HG02840 (cell line): ENCODE measurements at regions not wholly inside any gene's neighbourhood (a gene's known extent, or its start where the extent isn't known, plus 50 kb on each side); places are given as distances from the start of the nearest gene placed in this dataset.

Source experiments
- ATAC-seq: cut with Tn5 transposase; IDR thresholded peaks from one replicate; pipeline ENCODE4 v1.9.1; 2021; ENCODE audit warnings: mild to moderate bottlenecking, moderate library complexity, moderate number of reproducible peaks; ENCODE audit not compliant: unreplicated experiment, low FRiP score

DNA sequence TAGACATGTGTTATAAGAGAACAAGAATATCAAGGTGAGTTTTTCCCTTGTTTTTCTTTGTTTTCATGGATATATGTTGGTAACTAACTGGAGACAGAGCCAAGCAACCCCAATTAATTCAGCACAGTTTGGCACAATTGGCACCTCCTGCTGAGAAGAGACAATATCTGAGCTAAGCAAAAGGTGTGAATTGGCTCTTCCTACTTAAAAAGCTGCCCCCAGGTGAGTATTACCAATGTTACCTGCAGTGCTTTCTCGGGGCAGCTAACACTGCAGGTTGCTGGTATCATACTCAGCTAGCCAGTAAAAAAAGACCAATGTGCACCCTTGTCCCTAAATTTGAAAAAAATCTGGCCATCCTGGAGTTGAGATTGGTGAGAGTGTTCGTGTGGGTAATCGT lies 871.2 kb upstream of the TENM3 start:
- ATAC-seq: no peak

DNA sequence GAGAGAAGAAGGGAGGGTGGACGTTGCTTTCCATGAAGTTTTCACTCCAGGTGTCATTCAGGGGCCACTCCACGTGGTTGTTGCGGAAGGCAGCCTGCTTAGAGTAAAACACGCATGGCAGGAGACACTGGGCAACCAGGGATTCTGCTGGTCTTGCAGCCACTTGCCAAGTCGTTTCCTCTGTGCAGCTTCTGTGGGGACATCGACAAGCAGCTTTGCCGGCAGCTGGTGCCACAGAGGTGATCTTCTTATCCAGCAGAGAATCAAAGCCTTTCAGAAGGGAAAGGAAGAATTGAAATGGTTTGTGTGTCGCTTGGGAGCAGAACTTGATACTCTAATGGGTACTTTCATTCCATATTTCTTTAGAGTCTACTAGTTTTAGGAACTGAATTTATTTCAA lies 867.1 kb upstream of the TENM3 start:
- no peak for ATAC-seq

DNA sequence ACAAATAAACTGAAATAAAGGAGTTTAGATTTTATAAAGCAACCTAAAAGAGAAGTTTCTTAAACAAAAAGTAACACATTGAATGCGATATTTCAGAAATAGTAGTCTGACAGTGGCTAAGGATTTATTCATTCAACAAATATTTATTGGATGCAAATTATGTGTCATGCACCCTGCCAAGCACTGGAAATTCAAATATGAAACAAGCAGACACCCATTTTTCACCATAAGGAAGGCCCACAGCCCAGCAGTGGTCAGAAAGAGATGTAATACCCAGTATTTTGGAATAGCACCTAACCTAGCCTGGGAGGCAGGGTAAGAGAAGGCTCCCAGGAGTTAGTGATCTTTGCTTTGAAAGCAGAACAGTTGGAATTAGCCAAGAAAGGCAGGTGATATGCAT lies 855.1 kb upstream of the TENM3 start:
- no peak for ATAC-seq

DNA sequence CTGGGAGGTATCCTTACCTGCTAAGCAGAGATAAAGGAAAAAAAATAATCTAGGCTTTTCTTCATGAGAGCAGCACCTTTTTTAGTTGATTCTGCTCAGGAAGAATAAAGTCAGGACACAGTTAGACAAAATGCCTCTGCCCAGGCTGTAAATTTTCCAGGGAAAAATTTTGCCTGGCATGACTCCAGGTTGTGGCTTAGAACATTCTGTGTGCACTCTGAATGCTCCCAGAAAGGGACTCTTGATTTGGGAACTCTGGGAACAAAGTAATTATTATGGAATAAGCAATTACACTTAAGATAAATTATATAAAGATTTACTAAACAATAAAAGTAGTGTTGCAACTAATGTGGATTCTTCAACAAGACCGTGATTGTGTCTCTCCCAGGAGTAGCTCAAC lies 826.2 kb upstream of the TENM3 start:
- no peak for ATAC-seq

DNA sequence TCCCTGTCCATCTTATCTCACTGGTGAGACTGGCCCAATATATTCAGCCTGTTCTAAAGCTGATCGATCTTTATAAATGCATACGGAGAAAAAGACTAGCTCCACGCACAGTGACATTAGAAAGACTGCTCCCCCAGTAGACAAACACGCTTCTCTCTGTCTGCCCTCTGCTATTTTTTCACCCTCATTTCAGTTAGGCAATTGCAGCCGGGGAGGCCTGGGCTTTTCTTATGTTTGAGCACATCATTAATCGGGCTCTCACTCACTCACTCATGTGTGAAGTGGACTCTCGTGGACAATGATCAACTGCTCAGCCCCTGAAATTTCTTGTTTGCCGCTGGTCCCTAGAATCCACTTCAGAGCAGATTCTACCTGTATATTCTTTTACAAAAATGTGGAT lies 824.7 kb upstream of the TENM3 start:
- no peak for ATAC-seq

DNA sequence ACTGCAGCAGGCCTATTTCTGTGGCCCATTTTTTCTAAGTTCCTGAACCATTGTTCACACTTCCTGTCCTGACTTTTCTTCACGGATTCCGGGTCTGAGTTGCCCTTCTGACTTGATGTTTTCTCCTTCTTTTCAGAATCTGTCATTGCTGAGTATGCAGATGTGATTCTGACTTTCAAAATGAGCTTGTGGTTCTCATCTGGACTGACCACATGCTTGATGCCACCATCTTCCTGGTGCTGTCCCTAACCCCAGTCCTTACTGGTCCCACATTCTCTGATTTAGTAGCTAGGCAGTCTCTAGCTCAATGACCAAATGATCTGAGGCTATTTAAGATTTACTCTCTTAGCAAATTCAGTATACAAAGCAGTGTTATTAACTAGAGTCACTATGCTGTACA lies 822.3 kb upstream of the TENM3 start:
- no peak for ATAC-seq

DNA sequence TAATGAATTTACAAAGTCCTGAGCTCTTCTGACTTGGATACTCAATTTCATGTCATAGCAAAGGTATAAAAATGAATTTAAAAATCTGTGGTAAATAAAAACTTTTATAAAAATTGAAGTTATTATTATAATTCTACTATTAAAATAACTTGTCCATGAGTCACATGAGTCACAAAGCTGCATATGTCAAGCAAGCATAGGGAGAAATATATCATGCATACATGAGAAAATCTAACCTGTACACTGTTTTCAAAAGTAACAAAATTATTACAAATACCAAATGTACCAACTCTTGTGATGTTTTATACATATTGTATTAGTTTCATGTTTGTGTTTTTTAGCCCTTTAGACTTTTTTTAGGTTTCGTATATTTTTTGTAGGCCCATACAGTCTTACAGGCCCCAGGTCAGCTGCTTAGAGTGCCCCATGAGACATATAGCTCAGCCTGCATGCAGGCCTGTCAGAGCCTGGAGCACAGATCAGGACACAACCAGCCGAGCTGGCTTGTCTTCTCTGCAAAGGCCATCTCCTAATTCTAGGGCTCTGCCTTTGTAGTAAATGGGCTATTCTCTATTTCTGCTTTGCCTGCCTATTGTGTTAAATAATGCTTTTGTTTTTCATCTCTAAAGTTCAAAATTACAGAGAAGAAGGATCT lies 818.7 kb upstream of the TENM3 start:
- no peak for ATAC-seq

DNA sequence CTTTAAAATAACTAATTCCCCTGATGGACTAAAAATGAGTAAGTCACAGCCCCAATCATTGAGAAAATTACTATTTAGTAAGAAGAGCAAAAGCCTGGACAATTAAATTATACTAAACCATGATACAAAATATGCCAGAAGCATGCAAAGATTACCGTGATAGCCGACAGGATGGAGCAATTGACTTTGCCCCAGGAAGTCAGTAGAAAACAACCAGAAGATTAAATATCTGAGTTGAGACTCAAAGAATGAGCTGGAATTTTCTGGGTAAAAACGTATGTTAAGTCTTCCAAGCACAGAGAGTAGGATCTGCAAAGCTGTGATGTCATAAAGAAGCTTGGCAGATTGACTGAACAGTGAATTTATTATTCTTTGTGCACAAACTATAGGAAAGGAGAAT lies 816.1 kb upstream of the TENM3 start:
- ATAC-seq: no peak

DNA sequence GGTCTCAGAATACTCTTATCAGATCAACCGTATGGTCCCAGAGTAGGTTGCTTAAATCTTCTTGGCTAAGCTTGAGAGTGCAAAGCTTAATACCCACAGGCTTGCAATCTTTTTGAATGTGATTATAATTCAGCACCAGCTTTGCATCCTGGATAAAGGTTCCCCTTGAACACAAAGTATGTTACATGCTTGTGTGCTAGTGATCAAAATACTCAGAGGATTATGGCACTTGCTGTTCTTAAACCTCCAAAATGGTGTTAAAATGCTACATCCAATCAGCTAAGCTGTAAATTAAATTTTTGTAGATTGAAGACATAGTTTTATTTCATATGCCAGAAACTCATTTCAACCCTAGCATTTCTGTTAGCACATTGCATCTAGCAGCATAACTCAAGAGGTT lies 812.2 kb upstream of the TENM3 start:
- ATAC-seq: no peak

DNA sequence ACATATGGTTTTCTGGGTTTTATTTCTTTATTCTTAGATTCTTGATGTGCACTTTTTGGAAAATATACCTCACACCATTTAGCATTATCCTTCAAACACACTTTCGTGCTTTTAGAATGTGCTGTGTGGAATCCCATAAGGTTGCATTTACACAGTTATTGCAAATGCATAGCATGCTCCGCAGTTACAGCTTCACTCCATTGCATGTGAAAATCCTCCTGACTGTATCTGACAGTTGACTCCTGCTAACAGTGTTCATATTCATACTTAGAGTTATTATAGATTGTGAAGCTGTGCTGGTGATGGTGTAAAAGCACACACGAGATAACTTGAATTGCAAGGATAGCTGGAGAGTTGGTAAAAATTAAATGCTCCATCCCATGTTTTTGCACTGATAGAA lies 811.5 kb upstream of the TENM3 start:
- ATAC-seq: no peak

DNA sequence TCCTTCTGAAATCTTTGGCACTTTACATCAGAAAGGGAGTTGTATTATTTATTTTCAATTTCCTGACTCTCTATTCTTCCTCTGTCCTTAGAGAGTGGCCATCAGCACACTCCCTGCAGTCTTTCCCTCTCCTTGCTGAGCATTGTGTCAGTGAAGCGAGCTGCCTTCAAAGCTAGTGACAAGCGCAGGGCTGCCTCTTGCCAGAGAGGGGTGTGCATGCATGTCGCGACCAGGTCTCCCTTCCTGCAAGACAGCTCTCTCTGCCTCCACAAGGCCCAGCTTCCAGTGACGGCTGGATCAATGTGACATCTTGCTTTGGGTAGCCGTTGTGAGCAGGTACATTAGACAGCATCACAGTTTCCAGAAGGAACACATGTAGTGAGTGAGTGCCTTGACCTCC lies 810.9 kb upstream of the TENM3 start:
- no peak for ATAC-seq

DNA sequence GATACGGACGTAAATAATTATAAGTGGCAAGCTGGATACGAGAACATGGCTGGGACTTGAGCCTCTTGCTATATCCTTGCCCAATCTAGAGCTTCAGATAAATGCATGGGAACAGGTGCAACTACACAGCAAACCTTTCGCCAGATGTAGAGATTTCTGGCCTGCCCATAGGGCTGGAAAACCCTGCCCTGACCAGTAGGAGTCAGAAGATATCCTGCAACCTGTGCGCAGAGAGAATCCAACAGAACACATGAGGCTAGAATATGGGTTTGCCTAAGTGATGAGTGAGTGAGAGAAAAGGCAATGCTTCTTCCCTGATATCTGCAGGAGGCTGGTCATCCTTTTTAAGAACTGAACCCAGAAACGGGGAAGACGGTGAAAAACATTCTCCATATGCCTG lies 805.3 kb upstream of the TENM3 start:
- no peak for ATAC-seq

DNA sequence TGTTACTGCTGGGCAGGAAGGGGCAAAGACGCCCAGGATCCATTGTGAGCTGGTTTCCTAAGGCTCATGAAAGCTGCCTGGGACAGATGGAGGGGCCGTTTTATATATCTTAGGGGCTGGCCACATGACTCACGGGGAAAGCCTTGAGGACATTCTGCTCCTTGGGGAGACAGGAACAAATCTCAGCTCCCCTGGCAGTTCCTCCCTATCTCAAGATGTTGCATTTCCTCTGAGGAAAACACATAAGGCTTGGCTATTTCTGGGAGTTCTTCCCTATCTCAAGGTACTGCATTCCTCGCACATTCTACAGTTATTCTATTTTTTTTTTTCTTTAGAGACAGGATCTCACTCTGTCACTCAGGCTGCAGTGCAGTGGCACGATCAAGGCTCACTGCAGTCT lies 804.6 kb upstream of the TENM3 start:
- ATAC-seq: no peak

DNA sequence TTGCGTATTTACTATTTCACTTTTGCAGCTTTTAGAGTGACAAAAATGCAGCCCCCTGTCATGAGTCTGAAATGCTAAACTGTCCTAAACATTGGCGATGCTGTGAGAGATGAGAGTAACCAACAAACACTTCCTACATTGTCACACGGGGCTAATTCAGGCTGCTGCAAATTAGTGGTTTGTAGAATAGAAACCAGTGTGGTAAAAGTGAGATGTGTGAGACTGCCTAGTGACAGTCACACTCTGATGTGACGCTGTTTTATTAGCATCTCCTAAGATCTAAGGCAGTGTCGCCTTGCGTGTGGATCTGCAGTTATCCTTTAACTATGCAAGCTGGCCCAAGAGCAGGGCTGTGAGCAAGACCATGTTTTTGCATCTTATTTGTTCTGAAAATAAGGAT lies 800.2 kb upstream of the TENM3 start:
- no peak for ATAC-seq

DNA sequence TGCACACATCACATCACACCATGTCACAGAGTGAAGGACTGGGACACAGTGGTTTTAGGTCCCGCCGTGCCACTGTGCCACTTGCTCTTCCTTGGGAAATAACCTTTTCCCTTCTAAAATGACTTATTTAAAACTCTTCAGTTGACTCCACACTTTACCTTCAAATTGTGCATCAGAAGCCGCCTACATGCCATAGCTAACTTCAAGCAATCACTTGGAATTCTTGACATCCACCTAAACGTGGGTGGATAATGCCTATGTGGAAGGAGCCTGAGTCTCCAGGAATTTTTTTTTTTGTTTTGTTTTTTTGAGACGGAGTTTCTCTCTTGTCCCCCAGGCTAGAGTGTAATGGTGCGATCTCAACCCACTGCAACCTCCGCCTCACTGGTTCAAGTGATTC lies 777.4 kb upstream of the TENM3 start:
- ATAC-seq: no peak

DNA sequence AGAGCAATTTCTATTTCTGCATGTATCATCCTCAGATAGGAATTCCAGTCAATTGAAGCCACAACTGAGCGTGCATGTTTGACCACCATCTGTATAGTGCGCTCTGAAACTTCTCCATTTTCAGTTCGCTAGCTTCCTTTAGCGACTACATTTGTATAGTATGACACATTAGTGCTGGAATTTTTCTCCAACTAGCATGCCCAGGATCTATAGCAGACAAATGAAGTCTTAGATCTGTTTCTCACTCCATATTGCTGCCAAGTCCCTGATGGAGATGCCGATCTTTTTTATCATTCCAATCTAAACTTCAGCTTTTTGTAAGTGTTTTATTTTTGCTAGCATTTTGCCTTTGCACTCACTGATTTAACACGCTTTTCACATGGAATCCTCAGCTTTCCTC lies 774.8 kb upstream of the TENM3 start:
- ATAC-seq: no peak

DNA sequence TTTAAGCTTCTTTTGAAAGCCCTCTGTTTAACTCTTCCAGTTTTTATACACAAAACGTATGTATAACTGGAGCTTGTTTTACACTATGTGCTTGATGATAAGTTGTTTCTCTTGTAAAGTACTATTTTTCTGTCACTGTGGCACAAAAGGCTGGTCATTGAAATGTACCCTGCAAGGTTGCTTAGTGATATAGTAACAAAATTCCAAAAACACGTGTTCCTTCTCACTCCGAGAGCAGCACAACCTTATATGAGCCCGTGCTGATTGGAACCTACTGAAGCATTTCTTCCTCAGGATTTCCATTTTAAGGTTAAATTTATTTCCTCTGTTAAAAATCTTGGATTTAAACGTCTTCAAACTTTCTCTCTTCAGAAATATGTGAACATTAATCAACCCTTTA lies 772.9 kb upstream of the TENM3 start:
- no peak for ATAC-seq

DNA sequence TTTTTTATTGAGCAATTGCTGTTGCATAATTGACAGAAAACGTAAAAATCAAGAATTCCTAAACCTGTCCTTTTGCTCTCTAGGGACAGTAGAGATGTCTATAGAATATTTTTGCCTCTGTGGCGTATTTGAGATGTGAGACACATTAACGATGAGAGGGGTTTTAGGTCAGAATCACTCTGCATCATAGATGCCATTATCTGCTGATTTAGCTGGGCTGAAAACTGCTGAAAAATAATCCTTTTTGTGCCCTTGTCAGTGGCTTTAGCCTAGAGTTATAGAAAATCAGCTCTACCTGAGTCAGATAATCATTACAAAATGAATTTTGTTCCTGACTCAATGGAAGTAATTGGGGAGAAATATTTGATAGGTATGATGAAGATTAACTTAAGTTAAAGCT lies 767.8 kb upstream of the TENM3 start:
- ATAC-seq: no peak

DNA sequence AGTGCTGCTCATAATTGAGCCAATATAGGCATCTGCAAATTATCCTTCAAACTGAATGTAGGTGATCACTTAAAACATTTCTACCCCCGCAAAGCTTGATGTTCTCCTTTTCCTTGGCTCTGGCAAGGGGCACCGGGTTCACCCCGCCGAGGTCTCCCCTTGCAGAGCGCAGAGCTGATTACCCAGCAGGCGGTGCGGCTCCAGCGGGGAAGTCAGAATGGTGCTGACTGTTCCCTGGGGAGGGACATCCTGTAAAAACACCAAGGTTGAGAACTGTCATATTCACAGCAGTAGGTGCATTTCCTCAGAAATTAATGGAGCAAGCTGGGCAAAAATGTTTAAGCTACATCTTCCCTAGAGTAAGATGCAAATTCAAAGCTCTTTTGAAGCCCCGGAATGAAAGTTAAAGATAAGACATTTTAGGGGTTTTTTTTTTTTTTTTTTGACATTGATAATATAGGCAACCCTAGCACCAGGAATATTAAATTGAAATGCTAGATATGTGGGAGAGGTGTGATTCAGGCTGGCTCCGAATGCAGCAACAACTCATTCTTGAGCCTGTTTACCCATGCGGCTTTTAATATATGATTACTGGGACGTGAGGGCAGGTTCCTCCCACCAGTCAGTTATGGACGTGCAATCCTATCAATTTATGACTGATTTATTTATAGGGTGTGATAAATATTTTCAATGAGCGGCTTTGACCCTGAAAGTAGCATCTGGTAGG lies 767.3 kb upstream of the TENM3 start:
- ATAC-seq: no peak

DNA sequence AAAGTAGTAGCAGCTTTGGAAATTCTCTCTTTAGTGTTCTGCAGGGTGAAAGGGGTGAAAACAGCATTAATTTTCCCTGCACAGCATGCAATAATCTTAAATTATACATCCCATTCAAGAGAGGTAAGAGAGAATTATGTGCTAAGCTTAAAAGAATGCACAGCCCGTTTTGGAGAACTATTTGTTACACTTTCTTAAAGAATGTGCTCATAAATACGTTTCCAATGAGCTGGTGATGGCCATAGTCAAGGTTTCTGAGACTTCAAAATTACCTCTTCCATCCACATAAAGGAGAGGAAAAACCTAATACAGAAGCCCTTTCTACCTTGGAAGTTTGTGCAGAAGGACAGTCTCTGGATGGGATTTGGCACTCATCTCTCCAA lies 766.7 kb upstream of the TENM3 start:
- no peak for ATAC-seq

DNA sequence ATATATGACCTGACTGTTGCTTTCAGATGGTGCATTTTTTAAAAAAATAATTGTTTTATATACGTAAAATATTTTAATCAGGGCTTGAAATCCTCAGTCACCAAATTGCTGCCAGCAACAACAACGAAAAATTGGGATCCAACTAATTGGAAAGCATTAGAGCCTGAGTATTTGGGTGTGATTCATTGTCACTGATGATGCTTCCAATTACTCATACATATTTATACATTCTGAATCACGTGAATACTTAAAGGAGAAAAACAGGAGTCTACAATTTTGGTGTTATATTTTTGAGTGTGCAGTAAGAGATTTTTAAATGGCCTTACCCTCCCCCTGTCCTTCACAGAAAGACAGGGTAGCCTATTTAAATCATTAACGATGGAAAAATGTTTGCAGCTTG lies 765.6 kb upstream of the TENM3 start:
- ATAC-seq: no peak

DNA sequence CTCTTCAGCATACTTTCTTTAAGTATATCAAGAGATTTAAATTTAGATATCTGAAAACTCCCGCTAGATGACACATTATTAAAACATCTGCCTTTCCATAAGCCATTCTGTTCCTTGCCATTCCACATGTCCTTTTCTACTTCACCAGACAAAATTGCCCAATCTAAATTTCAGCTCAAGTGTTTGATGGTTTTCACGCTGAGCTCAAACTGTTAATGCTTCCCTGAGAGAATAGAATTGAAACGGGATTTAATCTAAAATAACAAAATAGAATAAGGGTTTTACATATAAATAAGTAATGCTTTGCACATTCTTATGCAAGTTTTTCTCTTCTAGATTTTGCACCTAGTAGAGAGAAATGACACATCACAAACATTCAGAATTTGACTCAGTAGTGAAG lies 764.5 kb upstream of the TENM3 start:
- no peak for ATAC-seq

DNA sequence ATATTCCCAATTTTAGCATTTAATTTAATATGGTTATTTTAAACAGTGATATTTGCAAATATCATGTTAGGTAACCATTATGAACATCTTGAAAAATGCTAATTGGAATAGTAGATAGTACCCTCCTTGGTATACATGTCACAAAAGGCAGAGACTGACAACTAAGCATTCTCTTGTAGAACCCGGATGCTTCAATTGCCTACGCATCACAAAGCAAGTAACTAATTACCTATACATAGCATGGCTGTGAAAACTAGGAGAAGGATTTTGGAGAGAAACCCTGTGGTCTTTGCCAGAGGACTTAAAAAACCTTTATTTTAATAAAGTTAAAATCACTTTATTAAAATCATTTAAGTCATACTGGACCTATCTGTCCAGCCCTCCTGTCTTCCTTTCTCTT lies 764.1 kb upstream of the TENM3 start:
- no peak for ATAC-seq
